RWPE2 (cell line): ENCODE measurements at regions not wholly inside any gene's neighbourhood (a gene's known extent, or its start where the extent isn't known, plus 50 kb on each side); places are given as distances from the start of the nearest gene placed in this dataset.

Experiments
- ATAC-seq: fragments of 200-7000 bp; cut with Tn5 transposase; 3 replicates; pipeline ENCODE4 v1.9.1; 2021; ENCODE audit warnings: low read depth
- DNase-seq: peaks from one replicate; pipeline ENCODE4 v3.0.0-alpha.2; 2020; ENCODE audit warnings: low spot score
- H3K27ac ChIP-seq: fragments of 450-650 bp; 2 replicates; pipeline ENCODE4 v1.5.1; 2017; ENCODE audit warnings: mild to moderate bottlenecking; ENCODE audit not compliant: poor library complexity, severe bottlenecking
- H3K27me3 ChIP-seq: fragments of 250-450 bp; sonication (Bioruptor Pico); 2 replicates; pipeline ENCODE4 v1.5.1; 2021; ENCODE audit warnings: mild to moderate bottlenecking, moderate library complexity; ENCODE audit not compliant: insufficient read depth, poor library complexity, severe bottlenecking
- H3K36me3 ChIP-seq: fragments of 250-450 bp; sonication (Bioruptor Pico); 2 replicates; pipeline ENCODE4 v1.5.1; 2020; ENCODE audit warnings: low read depth, mild to moderate bottlenecking, moderate library complexity
- H3K4me1 ChIP-seq: fragments of 250-450 bp; sonication (Bioruptor Pico); 2 replicates; pipeline ENCODE4 v1.5.1; 2021; ENCODE audit warnings: mild to moderate bottlenecking, moderate library complexity; ENCODE audit not compliant: insufficient read depth, poor library complexity, severe bottlenecking
- H3K4me3 ChIP-seq: fragments of 250-450 bp; sonication (Bioruptor Pico); 2 replicates; pipeline ENCODE4 v1.5.1; 2021; ENCODE audit warnings: mild to moderate bottlenecking, moderate library complexity; ENCODE audit not compliant: severe bottlenecking
- H3K9me3 ChIP-seq: fragments of 250-450 bp; sonication (Bioruptor Pico); 2 replicates; pipeline ENCODE4 v1.5.1; 2021; ENCODE audit warnings: mild to moderate bottlenecking, moderate library complexity; ENCODE audit not compliant: severe bottlenecking
- TF ChIP-seq, protein P1 (sequence below): fragments of 450-650 bp; IDR thresholded peaks from one replicate; pipeline ENCODE4 v1.5.1; 2017; ENCODE audit warnings: mild to moderate bottlenecking, moderate library complexity; ENCODE audit not compliant: poor library complexity, severe bottlenecking

DNA sequence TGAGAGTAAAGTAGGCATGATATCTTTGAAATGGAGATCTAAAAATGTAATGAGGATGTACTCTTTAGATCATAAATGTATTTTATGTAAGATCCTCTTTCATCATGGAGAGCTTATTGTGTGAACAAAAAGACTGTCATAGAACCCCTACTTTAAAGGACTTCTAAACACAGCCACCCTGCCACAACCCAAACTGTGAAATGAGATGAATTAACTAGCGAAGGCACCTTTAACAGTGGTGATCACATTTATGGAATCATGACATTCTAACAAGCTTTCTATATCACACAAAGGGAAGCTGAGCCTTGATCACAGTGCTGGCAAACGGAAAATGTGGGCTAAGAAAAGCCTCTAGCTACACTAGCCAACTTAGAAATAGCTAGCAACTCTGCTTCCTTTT lies 1585.2 kb downstream of the EFNA5 start:
- Histone ChIP-seq H3K27ac (no peak overlapping the region), H3K4me1 (no peaks in the 10 kb centered on the region), H3K4me3 (no peak overlapping the region), H3K27me3 (peaks cover 7% of the 10 kb centered on the region), H3K9me3 (no peaks in the 10 kb centered on the region), H3K36me3 (no peaks in the 10 kb centered on the region)
- TF ChIP-seq, protein P1, sequence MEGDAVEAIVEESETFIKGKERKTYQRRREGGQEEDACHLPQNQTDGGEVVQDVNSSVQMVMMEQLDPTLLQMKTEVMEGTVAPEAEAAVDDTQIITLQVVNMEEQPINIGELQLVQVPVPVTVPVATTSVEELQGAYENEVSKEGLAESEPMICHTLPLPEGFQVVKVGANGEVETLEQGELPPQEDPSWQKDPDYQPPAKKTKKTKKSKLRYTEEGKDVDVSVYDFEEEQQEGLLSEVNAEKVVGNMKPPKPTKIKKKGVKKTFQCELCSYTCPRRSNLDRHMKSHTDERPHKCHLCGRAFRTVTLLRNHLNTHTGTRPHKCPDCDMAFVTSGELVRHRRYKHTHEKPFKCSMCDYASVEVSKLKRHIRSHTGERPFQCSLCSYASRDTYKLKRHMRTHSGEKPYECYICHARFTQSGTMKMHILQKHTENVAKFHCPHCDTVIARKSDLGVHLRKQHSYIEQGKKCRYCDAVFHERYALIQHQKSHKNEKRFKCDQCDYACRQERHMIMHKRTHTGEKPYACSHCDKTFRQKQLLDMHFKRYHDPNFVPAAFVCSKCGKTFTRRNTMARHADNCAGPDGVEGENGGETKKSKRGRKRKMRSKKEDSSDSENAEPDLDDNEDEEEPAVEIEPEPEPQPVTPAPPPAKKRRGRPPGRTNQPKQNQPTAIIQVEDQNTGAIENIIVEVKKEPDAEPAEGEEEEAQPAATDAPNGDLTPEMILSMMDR, result no peak
- ATAC-seq, result no peak
- no peak for DNase-seq

DNA sequence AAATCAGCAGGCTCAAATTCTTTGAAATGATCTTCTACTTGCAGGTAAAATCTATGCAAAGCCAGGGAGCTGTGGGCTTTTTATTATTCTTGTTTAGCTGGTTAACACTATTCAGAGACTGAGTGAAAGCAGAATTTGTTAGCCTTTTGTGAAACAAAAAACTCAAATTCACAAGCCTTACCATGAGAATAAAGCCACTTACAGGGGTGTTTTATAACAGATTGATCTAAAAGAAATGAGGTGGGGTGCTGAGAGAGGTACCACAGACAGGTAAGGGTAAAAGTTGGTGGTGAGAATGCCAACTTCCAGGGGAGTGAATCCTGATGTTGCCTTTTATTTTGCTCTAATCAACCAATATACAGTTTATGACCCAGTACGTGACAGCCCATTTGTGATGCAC lies 1585.6 kb downstream of the EFNA5 start:
- Histone ChIP-seq H3K4me1 (no peaks in the 10 kb centered on the region), H3K27me3 (peaks cover 3% of the 10 kb centered on the region), H3K4me3 (no peak overlapping the region), H3K9me3 (no peaks in the 10 kb centered on the region), H3K27ac (no peak overlapping the region), H3K36me3 (no peaks in the 10 kb centered on the region)
- TF ChIP-seq, protein P1, result no peak
- DNase-seq (no peak), ATAC-seq (no peak)

DNA sequence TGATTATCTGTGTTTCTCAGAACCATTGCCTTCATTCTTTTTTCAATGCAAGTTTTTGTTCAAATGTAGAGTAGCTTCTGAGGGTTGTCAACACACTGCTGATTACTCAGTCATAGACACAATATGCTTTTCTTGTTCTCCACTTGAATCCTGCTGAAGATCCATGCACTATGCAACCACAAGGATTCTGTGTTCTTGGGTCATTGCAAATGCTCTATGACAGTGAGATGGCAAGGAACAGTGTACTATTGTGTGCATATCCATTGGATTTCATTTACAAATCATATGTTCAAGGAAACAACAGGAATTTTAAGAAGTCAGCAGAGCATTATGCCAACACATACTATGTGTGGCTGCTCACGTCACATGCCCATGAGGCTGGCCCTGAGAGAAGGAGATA lies 1590.2 kb downstream of the EFNA5 start:
- no peaks in the 10 kb centered on the region for H3K27me3 ChIP-seq
- H3K27ac ChIP-seq, result no peak overlapping the region
- DNase-seq, result no peak
- no peaks in the 10 kb centered on the region for H3K36me3 ChIP-seq
- ATAC-seq, result no peak
- TF ChIP-seq, protein P1, result no peak
- H3K4me1 ChIP-seq, result no peaks in the 10 kb centered on the region
- no peaks in the 10 kb centered on the region for H3K9me3 ChIP-seq
- H3K4me3 ChIP-seq, result no peak overlapping the region

DNA sequence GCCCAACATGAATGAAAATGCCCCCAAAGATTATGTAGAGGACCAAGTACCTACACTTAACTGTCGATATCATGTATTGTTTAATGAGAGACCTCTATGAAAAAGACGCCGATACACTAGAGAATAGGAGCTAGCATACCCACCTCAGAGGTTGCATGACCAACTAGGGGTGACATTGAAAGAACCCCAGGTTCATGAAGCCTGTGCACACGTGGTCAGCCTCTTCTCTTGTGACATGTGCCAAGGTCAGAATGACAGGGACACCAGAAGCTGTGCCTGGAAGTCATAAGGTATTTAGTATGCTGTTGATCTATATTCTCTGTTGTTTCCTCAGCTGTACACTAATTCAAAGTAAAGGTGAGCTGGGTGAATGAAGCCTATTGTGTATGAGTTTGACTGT lies 1594.1 kb downstream of the EFNA5 start:
- Histone ChIP-seq H3K9me3 (no peaks in the 10 kb centered on the region), H3K4me1 (no peaks in the 10 kb centered on the region), H3K27me3 (no peaks in the 10 kb centered on the region), H3K27ac (no peak overlapping the region), H3K4me3 (no peak overlapping the region), H3K36me3 (no peaks in the 10 kb centered on the region)
- DNase-seq, result no peak
- no peak for ATAC-seq
- TF ChIP-seq, protein P1, result no peak

DNA sequence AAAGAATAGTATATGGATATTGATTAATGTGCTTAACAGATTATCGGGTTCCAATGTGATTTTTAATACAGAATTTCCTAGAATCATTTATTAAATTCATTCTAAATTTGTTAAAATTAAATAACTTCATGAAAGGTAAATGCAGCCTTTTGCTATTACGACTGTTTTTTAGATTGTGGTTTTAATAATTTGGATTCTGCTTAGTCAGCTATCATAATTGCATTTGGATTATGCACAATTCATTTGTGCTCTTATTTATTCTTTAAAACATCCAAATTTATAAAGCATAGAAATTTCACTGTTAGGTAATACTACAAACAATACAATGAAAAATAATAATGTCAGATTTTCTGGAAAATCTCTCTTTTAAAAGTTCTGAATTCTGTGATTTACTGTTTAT lies 1598.5 kb downstream of the EFNA5 start:
- Histone ChIP-seq H3K4me3 (no peak overlapping the region), H3K9me3 (no peaks in the 10 kb centered on the region), H3K27ac (no peak overlapping the region), H3K36me3 (no peaks in the 10 kb centered on the region), H3K4me1 (no peaks in the 10 kb centered on the region), H3K27me3 (no peaks in the 10 kb centered on the region)
- TF ChIP-seq, protein P1, result no peak
- no peak for ATAC-seq
- DNase-seq, result no peak
